Keratinocyte (primary cell): ENCODE measurements at regions not wholly inside any gene's neighbourhood (a gene's known extent, or its start where the extent isn't known, plus 50 kb on each side); places are given as distances from the start of the nearest gene placed in this dataset.

ENCODE experiments used
- DNase-seq: peaks from one replicate; pipeline ENCODE4 v3.0.0-alpha.2; 2011; ENCODE audit warnings: low read depth, missing footprints, low spot score
- FAIRE-seq: peaks from 2 replicates; lab custom pipeline; 2011; peaks lifted over from hg19 to GRCh38; lab: Jason Lieb, UNC
- H2AFZ ChIP-seq: 2 replicates; pipeline ENCODE4 v1.6.0; 2012; ENCODE audit warnings: low read length, control low read depth, inconsistent platforms; ENCODE audit not compliant: control insufficient read depth
- H3K27ac ChIP-seq: 2 replicates; pipeline ENCODE4 v1.5.1; 2011; ENCODE audit warnings: low read length; ENCODE audit not compliant: control insufficient read depth, insufficient read depth
- H3K27me3 ChIP-seq: 3 replicates; pipeline ENCODE4 v1.6.0; 2011; ENCODE audit warnings: low read length; ENCODE audit not compliant: control insufficient read depth, insufficient read depth; ENCODE audit errors: extremely low read depth
- H3K36me3 ChIP-seq, 2 experiments: 2 replicates in 1 of 2; 3 replicates in 1 of 2; pipeline ENCODE4 v1.5.1; 2011; ENCODE audit warnings: low read length in 2 of 2, mild to moderate bottlenecking in 1 of 2; ENCODE audit not compliant: control insufficient read depth in 2 of 2, insufficient read depth in 2 of 2; ENCODE audit errors: extremely low read depth in 1 of 2
- H3K4me1 ChIP-seq: 3 replicates; pipeline ENCODE4 v1.5.1; 2011; ENCODE audit warnings: low read length; ENCODE audit not compliant: control insufficient read depth, insufficient read depth; ENCODE audit errors: extremely low read depth
- H3K4me2 ChIP-seq: 3 replicates; pipeline ENCODE4 v1.6.0; 2011; ENCODE audit warnings: low read depth, low read length; ENCODE audit not compliant: control insufficient read depth, insufficient read depth; ENCODE audit errors: extremely low read depth
- H3K4me3 ChIP-seq, 3 experiments: fragments of 200-600 bp in 1 of 3; sonication (generic) in 1 of 3; 2 replicates in 2 of 3; 3 replicates in 1 of 3; pipeline ENCODE4 v1.5.1; 2011 to 2016; ENCODE audit warnings: low read length in 3 of 3, mild to moderate bottlenecking in 3 of 3, control low read depth in 2 of 3, inconsistent platforms in 1 of 3, low read depth in 1 of 3, mixed read lengths in 1 of 3, mixed run types in 1 of 3, moderate library complexity in 1 of 3; ENCODE audit not compliant: control insufficient read depth in 2 of 3, insufficient read depth in 2 of 3; ENCODE audit errors: extremely low read depth in 1 of 3
- H3K79me2 ChIP-seq: 2 replicates; pipeline ENCODE4 v1.6.0; 2012; ENCODE audit warnings: low read length; ENCODE audit not compliant: control insufficient read depth, insufficient read depth
- H3K9ac ChIP-seq: 3 replicates; pipeline ENCODE4 v1.6.0; 2011; ENCODE audit warnings: low read length; ENCODE audit not compliant: control insufficient read depth, insufficient read depth; ENCODE audit errors: extremely low read depth
- H3K9me1 ChIP-seq: 3 replicates; pipeline ENCODE4 v1.6.0; 2011; ENCODE audit warnings: low read length; ENCODE audit not compliant: control insufficient read depth, insufficient read depth; ENCODE audit errors: extremely low read depth
- H3K9me3 ChIP-seq: 2 replicates; pipeline ENCODE4 v1.5.1; 2012; ENCODE audit warnings: low read depth, low read length; ENCODE audit not compliant: control insufficient read depth
- H4K20me1 ChIP-seq: 3 replicates; pipeline ENCODE4 v1.6.0; 2011; ENCODE audit warnings: low read length; ENCODE audit not compliant: control insufficient read depth, insufficient read depth; ENCODE audit errors: extremely low read depth
- EZH2 ChIP-seq: IDR thresholded peaks from one replicate; pipeline ENCODE4 v1.6.1; 2012; ENCODE audit warnings: inconsistent platforms, mild to moderate bottlenecking, low read length, moderate library complexity
- dilution Hi-C: fragments of 300-500 bp; cut with MboI; formaldehyde crosslinking; loops from one replicate; pipeline ENCODE4 v1.7.0; 2020; ENCODE audit warnings: low sequenced_read_pairs; ENCODE audit not compliant: extremely low pct_ligation_motif_present
- TF ChIP-seq, protein P1 (sequence below), 3 experiments: IDR thresholded peaks in 1 of 3; conservative IDR thresholded peaks in 1 of 3; optimal IDR thresholded peaks in 1 of 3; 2 replicates in 2 of 3; 3 replicates in 1 of 3; pipeline versions ENCODE3 to v1.5.1; 2011; ENCODE audit warnings: low read length in 3 of 3, mild to moderate bottlenecking in 3 of 3, moderate library complexity in 2 of 3, control low read depth in 1 of 3, inconsistent platforms in 1 of 3; ENCODE audit not compliant: insufficient read depth in 2 of 3; ENCODE audit errors: extremely low read depth in 1 of 3

DNA sequence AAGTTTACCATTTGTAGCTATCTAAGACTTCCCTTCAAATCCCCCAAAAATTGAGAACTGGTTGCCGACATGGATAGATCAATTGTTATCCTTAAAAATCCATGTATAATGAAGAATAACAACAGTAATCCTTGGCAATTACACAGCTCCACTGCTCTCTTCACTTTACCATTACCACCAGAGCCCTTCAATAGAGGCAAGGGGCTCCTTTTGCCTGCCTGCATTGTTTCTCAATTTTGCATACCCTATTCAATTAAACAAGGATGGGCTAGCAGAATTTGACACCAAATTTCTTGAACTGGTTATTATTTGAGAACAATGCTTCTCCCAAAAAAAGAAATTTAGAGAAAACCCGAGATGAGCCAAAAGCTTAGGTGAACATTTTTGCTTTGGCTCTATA lies 387.8 kb upstream of the PKN2 start:
- no peaks in the 10 kb centered on the region for H3K36me3 ChIP-seq
- H3K4me1 ChIP-seq: no peaks in the 10 kb centered on the region
- H3K4me3 ChIP-seq: no peak overlapping the region
- H3K4me2 ChIP-seq: no peak overlapping the region
- FAIRE-seq (no peak), DNase-seq (no peak)
- H3K9ac ChIP-seq: no peak overlapping the region
- no peak for TF ChIP-seq EZH2
- TF ChIP-seq, protein P1, sequence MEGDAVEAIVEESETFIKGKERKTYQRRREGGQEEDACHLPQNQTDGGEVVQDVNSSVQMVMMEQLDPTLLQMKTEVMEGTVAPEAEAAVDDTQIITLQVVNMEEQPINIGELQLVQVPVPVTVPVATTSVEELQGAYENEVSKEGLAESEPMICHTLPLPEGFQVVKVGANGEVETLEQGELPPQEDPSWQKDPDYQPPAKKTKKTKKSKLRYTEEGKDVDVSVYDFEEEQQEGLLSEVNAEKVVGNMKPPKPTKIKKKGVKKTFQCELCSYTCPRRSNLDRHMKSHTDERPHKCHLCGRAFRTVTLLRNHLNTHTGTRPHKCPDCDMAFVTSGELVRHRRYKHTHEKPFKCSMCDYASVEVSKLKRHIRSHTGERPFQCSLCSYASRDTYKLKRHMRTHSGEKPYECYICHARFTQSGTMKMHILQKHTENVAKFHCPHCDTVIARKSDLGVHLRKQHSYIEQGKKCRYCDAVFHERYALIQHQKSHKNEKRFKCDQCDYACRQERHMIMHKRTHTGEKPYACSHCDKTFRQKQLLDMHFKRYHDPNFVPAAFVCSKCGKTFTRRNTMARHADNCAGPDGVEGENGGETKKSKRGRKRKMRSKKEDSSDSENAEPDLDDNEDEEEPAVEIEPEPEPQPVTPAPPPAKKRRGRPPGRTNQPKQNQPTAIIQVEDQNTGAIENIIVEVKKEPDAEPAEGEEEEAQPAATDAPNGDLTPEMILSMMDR (optimal IDR thresholded peaks at IDR 0.05 in 1 of 3, IDR thresholded peaks at IDR 0.05 in 1 of 3, conservative IDR thresholded peaks at IDR 0.05 in 1 of 3; ENCODE audit: extremely low read depth in 1 of 3, insufficient read depth in 2 of 3, low read length in 3 of 3): no peak
- dilution Hi-C loops: no loop called here
- no peak overlapping the region for H2AFZ ChIP-seq
- H4K20me1 ChIP-seq: no peaks in the 10 kb centered on the region
- no peaks in the 10 kb centered on the region for H3K27me3 ChIP-seq
- no peaks in the 10 kb centered on the region for H3K9me3 ChIP-seq
- H3K79me2 ChIP-seq: no peaks in the 10 kb centered on the region
- H3K27ac ChIP-seq: no peak overlapping the region
- no peaks in the 10 kb centered on the region for H3K9me1 ChIP-seq

GRCh38 chr1:88296642-88297041 lies 387.4 kb upstream of the PKN2 start:
- no peak overlapping the region for H3K4me2 ChIP-seq
- no peaks in the 10 kb centered on the region for H3K36me3 ChIP-seq
- no peak overlapping the region for H3K9ac ChIP-seq
- H3K9me1 ChIP-seq: no peaks in the 10 kb centered on the region
- H3K27ac ChIP-seq: no peak overlapping the region
- no peak overlapping the region for H2AFZ ChIP-seq
- no peaks in the 10 kb centered on the region for H3K4me1 ChIP-seq
- no peak for TF ChIP-seq EZH2
- TF ChIP-seq, protein P1 (optimal IDR thresholded peaks at IDR 0.05 in 1 of 3, IDR thresholded peaks at IDR 0.05 in 1 of 3, conservative IDR thresholded peaks at IDR 0.05 in 1 of 3; ENCODE audit: extremely low read depth in 1 of 3, insufficient read depth in 2 of 3, low read length in 3 of 3): no peak
- dilution Hi-C loops: no loop called here
- DNase-seq: no peak
- no peak overlapping the region for H3K4me3 ChIP-seq
- H3K27me3 ChIP-seq: no peaks in the 10 kb centered on the region
- no peak for FAIRE-seq
- H4K20me1 ChIP-seq: no peaks in the 10 kb centered on the region
- no peaks in the 10 kb centered on the region for H3K79me2 ChIP-seq
- no peaks in the 10 kb centered on the region for H3K9me3 ChIP-seq
